Hepatocyte (in vitro differentiated cells): ENCODE measurements at regions not wholly inside any gene's neighbourhood (a gene's known extent, or its start where the extent isn't known, plus 50 kb on each side); places are given as distances from the start of the nearest gene placed in this dataset.

Experiments
- DNase-seq: peaks from one replicate; pipeline ENCODE4 v3.0.0-alpha.2; 2016; ENCODE audit warnings: low spot score
- H2AFZ ChIP-seq: fragments of 200-600 bp; sonication (generic); 2 replicates; pipeline ENCODE4 v1.6.0; 2016; ENCODE audit warnings: antibody characterized with exemption, mild to moderate bottlenecking
- H3K27ac ChIP-seq: fragments of 200-600 bp; sonication (generic); 2 replicates; pipeline ENCODE4 v1.5.1; 2016; ENCODE audit warnings: mild to moderate bottlenecking
- H3K27me3 ChIP-seq: fragments of 200-600 bp; sonication (generic); 2 replicates; pipeline ENCODE4 v1.6.1; 2016
- H3K36me3 ChIP-seq: fragments of 200-600 bp; sonication (generic); replicated peaks from 2 replicates; pipeline ENCODE4 v1.5.1; 2016; ENCODE audit warnings: low read depth; ENCODE audit not compliant: insufficient read depth
- H3K4me1 ChIP-seq: fragments of 200-600 bp; sonication (generic); 2 replicates; pipeline ENCODE4 v1.5.1; 2016; ENCODE audit warnings: mild to moderate bottlenecking, moderate library complexity; ENCODE audit not compliant: insufficient read depth
- H3K4me2 ChIP-seq: fragments of 200-600 bp; sonication (generic); 2 replicates; pipeline ENCODE4 v1.6.0; 2016
- H3K4me3 ChIP-seq: fragments of 200-600 bp; sonication (generic); 2 replicates; pipeline ENCODE4 v1.5.1; 2016; ENCODE audit warnings: mild to moderate bottlenecking
- H3K79me2 ChIP-seq: fragments of 200-600 bp; sonication (generic); 2 replicates; pipeline ENCODE4 v1.6.0; 2017; ENCODE audit warnings: mild to moderate bottlenecking
- H3K9me2 ChIP-seq: fragments of 200-600 bp; sonication (generic); replicated peaks from 2 replicates; pipeline ENCODE4 v1.6.0; 2017; ENCODE audit warnings: mild to moderate bottlenecking; ENCODE audit not compliant: insufficient read depth
- H3K9me3 ChIP-seq: fragments of 200-600 bp; sonication (generic); 2 replicates; pipeline ENCODE4 v1.5.1; 2016; ENCODE audit warnings: low read depth, mild to moderate bottlenecking
- H4K20me1 ChIP-seq: fragments of 200-600 bp; sonication (generic); 2 replicates; pipeline ENCODE4 v1.6.0; 2016; ENCODE audit warnings: mild to moderate bottlenecking; ENCODE audit not compliant: insufficient read depth, poor library complexity, severe bottlenecking
- CTCF ChIP-seq: fragments of 200-600 bp; sonication (generic); IDR thresholded peaks from 2 replicates; pipeline ENCODE4 v1.5.1; 2016; ENCODE audit warnings: antibody characterized with exemption, mild to moderate bottlenecking; ENCODE audit not compliant: poor library complexity
- EZH2 ChIP-seq: fragments of 200-600 bp; sonication (generic); IDR thresholded peaks from 2 replicates; pipeline ENCODE4 v1.6.1; 2016; ENCODE audit warnings: antibody characterized with exemption, mild to moderate bottlenecking, borderline replicate concordance
- EZH2phosphoT487 ChIP-seq: fragments of 200-600 bp; sonication (generic); IDR thresholded peaks from one replicate; pipeline ENCODE4 v1.6.1; 2018; ENCODE audit warnings: antibody characterized with exemption, mild to moderate bottlenecking, low read depth, moderate library complexity; ENCODE audit not compliant: unreplicated experiment, severe bottlenecking
- WGBS: methylation state at CpG from one replicate; pipeline ENCODE4 v1.1.6; 2016; ENCODE audit warnings: low lambda C conversion rate; ENCODE audit errors: missing lambda C conversion rate; 5-methylcytosine and 5-hydroxymethylcytosine counted together

- H3K27ac ChIP-seq: no peak overlapping the region
These were observed 200.2 kb downstream of the GUCY2F start for GRCh38 chrX:109281483-109282275.

GRCh38 chrX:109274806-109275205 lies 207.1 kb downstream of the GUCY2F start:
- Histone ChIP-seq H3K9me3 (no peaks in the 10 kb centered on the region), H3K27ac (no peak overlapping the region), H4K20me1 (no peaks in the 10 kb centered on the region), H3K4me2 (no peak overlapping the region), H3K36me3 (no peaks in the 10 kb centered on the region), H3K4me3 (no peak overlapping the region), H3K27me3 (no peaks in the 10 kb centered on the region), H3K4me1 (no peaks in the 10 kb centered on the region), H3K9me2 (no peaks in the 10 kb centered on the region), H3K79me2 (no peaks in the 10 kb centered on the region), H2AFZ (no peak overlapping the region)
- DNase-seq: no peak
- WGBS: 91% methylated on average over 3 of the region's 3 CpGs
- no peak for TF ChIP-seq CTCF
- TF ChIP-seq EZH2: no peak
- no peak for TF ChIP-seq EZH2phosphoT487

More at GRCh38 chrX:109281483-109282275, 200.2 kb downstream of the GUCY2F start:
- Histone ChIP-seq H3K79me2 (no peaks in the 10 kb centered on the region), H3K4me3 (no peak overlapping the region), H3K9me2 (no peaks in the 10 kb centered on the region), H3K4me1 (no peaks in the 10 kb centered on the region), H3K9me3 (no peaks in the 10 kb centered on the region), H2AFZ (no peak overlapping the region), H4K20me1 (no peaks in the 10 kb centered on the region), H3K36me3 (no peaks in the 10 kb centered on the region), H3K27me3 (no peaks in the 10 kb centered on the region), H3K4me2 (no peak overlapping the region)
- WGBS: 20% methylated on average over 3 of the region's 3 CpGs
- TF ChIP-seq CTCF (no peak), EZH2 (no peak), EZH2phosphoT487 (no peak)
- DNase-seq: peak; percentile 58

DNA sequence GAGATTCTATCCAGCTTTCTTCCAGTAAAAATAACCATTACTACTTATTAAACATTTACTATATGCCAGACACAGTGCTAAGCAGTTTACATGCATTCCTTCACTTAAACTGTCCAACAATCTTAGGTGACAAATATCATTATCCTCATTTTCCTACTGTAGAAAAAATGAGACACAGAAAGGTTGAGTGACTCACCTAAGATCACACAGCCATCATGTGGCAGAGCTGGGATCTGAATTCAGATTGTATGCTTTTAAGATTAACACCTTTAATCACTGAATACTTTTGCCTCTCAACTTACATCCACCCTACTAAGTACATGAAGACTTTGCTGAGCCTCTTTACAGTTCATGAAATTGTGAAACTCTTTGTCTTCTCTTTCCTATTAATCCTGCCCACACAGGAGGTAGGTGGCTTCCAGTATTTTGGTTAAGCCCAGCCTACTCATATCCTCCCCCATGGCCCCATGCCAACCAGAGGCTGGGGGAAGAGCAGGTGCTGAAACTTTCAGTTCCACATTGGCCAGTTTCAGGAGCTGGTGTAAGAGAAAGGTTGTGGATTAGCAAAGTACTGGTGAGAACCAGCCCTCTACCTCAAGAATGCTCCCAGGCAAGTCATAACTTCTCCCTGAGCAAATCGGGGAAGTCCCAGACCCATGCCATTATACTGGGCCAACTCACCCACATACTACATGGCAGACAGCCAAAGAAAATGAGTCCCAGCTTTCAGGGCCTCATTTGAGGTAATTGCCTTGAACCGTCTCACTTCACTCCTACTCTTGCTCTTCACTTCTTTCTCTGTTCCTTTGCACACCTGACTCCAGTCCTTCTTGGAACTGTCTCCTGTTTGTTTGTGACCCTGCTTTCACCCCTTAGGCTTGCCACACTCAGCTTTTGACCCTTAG lies 211.1 kb downstream of the GUCY2F start:
- no peak overlapping the region for H3K4me2 ChIP-seq
- H3K4me3 ChIP-seq: no peak overlapping the region
- H3K36me3 ChIP-seq: no peaks in the 10 kb centered on the region
- TF ChIP-seq EZH2 (no peak), CTCF (no peak), EZH2phosphoT487 (no peak)
- H2AFZ ChIP-seq: no peak overlapping the region
- H3K9me2 ChIP-seq: no peaks in the 10 kb centered on the region
- DNase-seq: no peak
- H4K20me1 ChIP-seq: no peaks in the 10 kb centered on the region
- H3K79me2 ChIP-seq: no peaks in the 10 kb centered on the region
- H3K4me1 ChIP-seq: no peaks in the 10 kb centered on the region
- whole genome bisulfite sequencing: 68% methylated on average over 2 of the region's 2 CpGs
- no peak overlapping the region for H3K27ac ChIP-seq
- H3K27me3 ChIP-seq: no peaks in the 10 kb centered on the region
- no peaks in the 10 kb centered on the region for H3K9me3 ChIP-seq
